ENCODE measurements at regions not wholly inside any gene's neighbourhood (a gene's known extent, or its start where the extent isn't known, plus 50 kb on each side); places are given as distances from the start of the nearest gene placed in this dataset.

DNA sequence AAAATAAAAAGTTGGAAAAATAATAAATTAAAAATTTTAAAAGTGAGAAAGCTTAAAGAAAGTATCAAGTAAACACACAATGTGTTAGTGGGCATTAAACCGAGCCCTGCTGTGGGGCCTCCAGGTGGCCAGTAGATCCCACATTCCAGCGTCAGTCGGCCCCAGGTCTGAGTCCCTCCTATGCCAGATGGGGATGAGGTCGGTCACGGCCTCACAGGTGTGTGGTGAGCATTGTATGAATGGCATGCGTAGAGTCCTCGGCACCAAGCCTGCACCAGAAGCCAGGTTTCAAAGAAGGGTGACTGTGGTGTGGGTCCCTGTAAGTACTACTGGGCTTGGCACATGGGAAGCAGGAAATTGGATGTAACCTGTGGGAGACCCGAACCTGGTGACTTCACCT is 75.6 kb upstream of the MSX1 start:
- Histone ChIP-seq H3K9me1 (replicated peaks; ENCODE audit: control insufficient read depth, extremely low read depth, insufficient read depth, low read length) (no peaks in the 10 kb centered on the region), H3K79me2 (ENCODE audit: control insufficient read depth, insufficient read depth, low read length) (no peaks in the 10 kb centered on the region), H4K20me1 (replicated peaks; ENCODE audit: control insufficient read depth, extremely low read depth, insufficient read depth, low read length) (no peaks in the 10 kb centered on the region), H3K4me3 (replicated peaks in 1 of 3; ENCODE audit: insufficient read depth in 1 of 3, low read depth in 1 of 3, low read length in 3 of 3) (no peak overlapping the region), H3K9ac (replicated peaks; ENCODE audit: extremely low read depth, insufficient read depth, low read length) (no peak overlapping the region), H3K4me2 (ENCODE audit: insufficient read depth, low read length) (no peak overlapping the region), H3K27ac (ENCODE audit: insufficient read depth, low read depth, low read length) (no peak overlapping the region), H3K36me3 (ENCODE audit: control insufficient read depth in 2 of 2, extremely low read depth in 1 of 2, insufficient read depth in 2 of 2, low read length in 2 of 2) (no peaks in the 10 kb centered on the region), H3K27me3 (ENCODE audit: control insufficient read depth in 2 of 2, insufficient read depth in 2 of 2, low read length in 2 of 2) (no peaks in the 10 kb centered on the region), H2AFZ (ENCODE audit: low read depth, low read length) (no peak overlapping the region), H3K4me1 (ENCODE audit: control insufficient read depth, extremely low read depth, insufficient read depth, low read length) (no peaks in the 10 kb centered on the region), H3K9me3 (replicated peaks; ENCODE audit: control insufficient read depth, insufficient read depth, low read length) (no peaks in the 10 kb centered on the region)
- CTCF ChIA-PET: interaction anchor here (1.4 kb wide), 1 partner anchor 8 kb away, joined by 4 read pairs; no protein-coding TSS in a partner anchor
- TF ChIP-seq, protein P1, sequence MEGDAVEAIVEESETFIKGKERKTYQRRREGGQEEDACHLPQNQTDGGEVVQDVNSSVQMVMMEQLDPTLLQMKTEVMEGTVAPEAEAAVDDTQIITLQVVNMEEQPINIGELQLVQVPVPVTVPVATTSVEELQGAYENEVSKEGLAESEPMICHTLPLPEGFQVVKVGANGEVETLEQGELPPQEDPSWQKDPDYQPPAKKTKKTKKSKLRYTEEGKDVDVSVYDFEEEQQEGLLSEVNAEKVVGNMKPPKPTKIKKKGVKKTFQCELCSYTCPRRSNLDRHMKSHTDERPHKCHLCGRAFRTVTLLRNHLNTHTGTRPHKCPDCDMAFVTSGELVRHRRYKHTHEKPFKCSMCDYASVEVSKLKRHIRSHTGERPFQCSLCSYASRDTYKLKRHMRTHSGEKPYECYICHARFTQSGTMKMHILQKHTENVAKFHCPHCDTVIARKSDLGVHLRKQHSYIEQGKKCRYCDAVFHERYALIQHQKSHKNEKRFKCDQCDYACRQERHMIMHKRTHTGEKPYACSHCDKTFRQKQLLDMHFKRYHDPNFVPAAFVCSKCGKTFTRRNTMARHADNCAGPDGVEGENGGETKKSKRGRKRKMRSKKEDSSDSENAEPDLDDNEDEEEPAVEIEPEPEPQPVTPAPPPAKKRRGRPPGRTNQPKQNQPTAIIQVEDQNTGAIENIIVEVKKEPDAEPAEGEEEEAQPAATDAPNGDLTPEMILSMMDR (IDR thresholded peaks at IDR 0.05; ENCODE audit: extremely low read depth in 1 of 2, insufficient read depth in 1 of 2, low read depth in 1 of 2, low read length in 2 of 2): no peak
- TF ChIP-seq, protein P2, sequence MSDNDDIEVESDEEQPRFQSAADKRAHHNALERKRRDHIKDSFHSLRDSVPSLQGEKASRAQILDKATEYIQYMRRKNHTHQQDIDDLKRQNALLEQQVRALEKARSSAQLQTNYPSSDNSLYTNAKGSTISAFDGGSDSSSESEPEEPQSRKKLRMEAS (IDR thresholded peaks at IDR 0.05; ENCODE audit: insufficient read depth, insufficient read length): no peak
- no peak for TF ChIP-seq JUN (IDR thresholded peaks at IDR 0.05; ENCODE audit: borderline replicate concordance, insufficient read depth, insufficient read length, low read depth)
- FAIRE-seq: no peak
- no peak for DNase-seq (ENCODE audit: low read depth, low spot score)
- intact Hi-C loops (cut with micrococcal nuclease) (no loop called here), dilution Hi-C loops (cut with MboI; ENCODE audit: extremely low pct_ligation_motif_present, low sequenced_read_pairs) (no loop called here)
- POLR2A ChIA-PET: no interaction called here
- BruUV-seq (replicated peaks): no TSS peak

DNA sequence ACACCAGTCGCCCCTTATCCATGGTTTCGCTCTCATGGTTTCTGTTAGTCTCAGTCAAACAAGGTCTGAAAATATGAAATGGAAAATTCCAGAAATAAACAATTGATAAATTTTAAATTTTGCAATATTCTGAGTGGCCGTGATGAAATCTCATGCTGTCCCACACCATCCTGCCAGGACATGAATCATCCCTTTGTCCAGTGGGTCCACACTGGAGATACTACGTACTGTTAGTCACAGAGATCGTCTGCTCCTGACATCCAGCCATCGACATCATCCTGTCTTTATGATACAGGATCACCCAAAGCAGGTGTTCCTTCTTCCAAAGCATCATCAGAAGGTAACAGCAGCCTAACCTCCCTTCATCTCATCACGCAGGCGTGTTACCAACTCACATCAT is 76.5 kb upstream of the MSX1 start:
- FAIRE-seq: no peak
- CTCF ChIA-PET: no interaction called here
- no peak overlapping the region for H3K4me3 ChIP-seq (replicated peaks in 1 of 3; ENCODE audit: insufficient read depth in 1 of 3, low read depth in 1 of 3, low read length in 3 of 3)
- H3K9me3 ChIP-seq (replicated peaks; ENCODE audit: control insufficient read depth, insufficient read depth, low read length): no peaks in the 10 kb centered on the region
- intact Hi-C loops (cut with micrococcal nuclease) (no loop called here), dilution Hi-C loops (cut with MboI; ENCODE audit: extremely low pct_ligation_motif_present, low sequenced_read_pairs) (no loop called here)
- H3K36me3 ChIP-seq (ENCODE audit: control insufficient read depth in 2 of 2, extremely low read depth in 1 of 2, insufficient read depth in 2 of 2, low read length in 2 of 2): no peaks in the 10 kb centered on the region
- no peak overlapping the region for H2AFZ ChIP-seq (ENCODE audit: low read depth, low read length)
- no peak overlapping the region for H3K9ac ChIP-seq (replicated peaks; ENCODE audit: extremely low read depth, insufficient read depth, low read length)
- H4K20me1 ChIP-seq (replicated peaks; ENCODE audit: control insufficient read depth, extremely low read depth, insufficient read depth, low read length): no peaks in the 10 kb centered on the region
- TF ChIP-seq, protein P1 (IDR thresholded peaks at IDR 0.05; ENCODE audit: extremely low read depth in 1 of 2, insufficient read depth in 1 of 2, low read depth in 1 of 2, low read length in 2 of 2): no peak
- TF ChIP-seq EZH2 (IDR thresholded peaks at IDR 0.05; ENCODE audit: borderline replicate concordance, low read depth, low read length, severe bottlenecking): no peak
- TF ChIP-seq JUN (IDR thresholded peaks at IDR 0.05; ENCODE audit: borderline replicate concordance, insufficient read depth, insufficient read length, low read depth): no peak
- TF ChIP-seq POLR2A (IDR thresholded peaks at IDR 0.05; ENCODE audit: low read depth, low read length): no peak
- TF ChIP-seq, protein P2 (IDR thresholded peaks at IDR 0.05; ENCODE audit: insufficient read depth, insufficient read length): no peak
- no peak for TF ChIP-seq MYC (IDR thresholded peaks at IDR 0.05; ENCODE audit: low read depth, low read length)
- no peak for TF ChIP-seq FOS (IDR thresholded peaks at IDR 0.05; ENCODE audit: borderline replicate concordance, insufficient read depth, low read length)
- no peak for TF ChIP-seq GATA2 (IDR thresholded peaks at IDR 0.05; ENCODE audit: insufficient read depth, insufficient read length, low read depth, low read length)
- no peak for TF ChIP-seq POLR2AphosphoS5 (IDR thresholded peaks at IDR 0.05; ENCODE audit: insufficient read depth, low read depth, low read length)
- H3K27ac ChIP-seq (ENCODE audit: insufficient read depth, low read depth, low read length): no peak overlapping the region
- H3K4me1 ChIP-seq (ENCODE audit: control insufficient read depth, extremely low read depth, insufficient read depth, low read length): no peaks in the 10 kb centered on the region
- no TSS peak for BruUV-seq (replicated peaks)
- no peaks in the 10 kb centered on the region for H3K27me3 ChIP-seq (ENCODE audit: control insufficient read depth in 2 of 2, insufficient read depth in 2 of 2, low read length in 2 of 2)
- H3K79me2 ChIP-seq (ENCODE audit: control insufficient read depth, insufficient read depth, low read length): no peaks in the 10 kb centered on the region
- DNase-seq (ENCODE audit: low read depth, low spot score): no peak
- POLR2A ChIA-PET: no interaction called here
- no peak overlapping the region for H3K4me2 ChIP-seq (ENCODE audit: insufficient read depth, low read length)
- no peaks in the 10 kb centered on the region for H3K9me1 ChIP-seq (replicated peaks; ENCODE audit: control insufficient read depth, extremely low read depth, insufficient read depth, low read length)

Measured in endothelial cell of umbilical vein (primary cell).